A673 (cell line): ENCODE measurements at regions not wholly inside any gene's neighbourhood (a gene's known extent, or its start where the extent isn't known, plus 50 kb on each side); places are given as distances from the start of the nearest gene placed in this dataset.

ENCODE experiments used
- CTCF ChIP-seq: fragments of 300-800, 200-600 bp; sonication (generic); conservative IDR thresholded peaks from 2 replicates; pipeline ENCODE4 v1.5.1; 2017; ENCODE audit warnings: low read depth, mild to moderate bottlenecking, antibody characterized with exemption, low read length, moderate library complexity, mixed read lengths
- EZH2 ChIP-seq: fragments of 200-600 bp; sonication (generic); IDR thresholded peaks from 2 replicates; pipeline ENCODE4 v1.6.1; 2017; ENCODE audit warnings: borderline replicate concordance, low read depth, mild to moderate bottlenecking, mixed read lengths, antibody characterized with exemption, low read length; ENCODE audit not compliant: poor library complexity, severe bottlenecking

- no peak for TF ChIP-seq CTCF
- TF ChIP-seq EZH2 = no peak
Observed at GRCh38 chr4:58739275-58739674, 1629.1 kb upstream of the IGFBP7 start.
